Mesenchymal stem cell (in vitro differentiated cells and primary cell): ENCODE measurements at regions not wholly inside any gene's neighbourhood (a gene's known extent, or its start where the extent isn't known, plus 50 kb on each side); places are given as distances from the start of the nearest gene placed in this dataset.

Experiments
- DNase-seq: peaks from one replicate; pipeline ENCODE4 v3.0.0-alpha.2; 2013
- H2AFZ ChIP-seq: one replicate; pipeline ENCODE4 v1.6.1; 2013; ENCODE audit warnings: low read depth, mild to moderate bottlenecking, control low read depth, inconsistent platforms, low read length, moderate library complexity
- H2AK5ac ChIP-seq: 2 replicates; pipeline ENCODE4 v1.6.1; 2013; ENCODE audit warnings: low read length, moderate library complexity, mild to moderate bottlenecking, inconsistent platforms; ENCODE audit not compliant: severe bottlenecking
- H2BK120ac ChIP-seq: one replicate; pipeline ENCODE4 v1.6.1; 2013; ENCODE audit warnings: low read depth, mild to moderate bottlenecking, inconsistent platforms, low read length, moderate library complexity
- H2BK12ac ChIP-seq, 2 experiments: one replicate each; pipeline ENCODE4 v1.6.1; 2013; ENCODE audit warnings: inconsistent platforms in 2 of 2, low read length in 2 of 2, mild to moderate bottlenecking in 2 of 2, moderate library complexity in 2 of 2, control low read depth in 1 of 2
- H2BK15ac ChIP-seq: one replicate; pipeline ENCODE4 v1.6.1; 2013; ENCODE audit warnings: mild to moderate bottlenecking, low read depth, inconsistent platforms; ENCODE audit not compliant: poor library complexity, severe bottlenecking
- H2BK5ac ChIP-seq: 2 replicates; pipeline ENCODE4 v1.6.1; 2013; ENCODE audit warnings: low read depth, mild to moderate bottlenecking, low read length, control low read depth, inconsistent platforms; ENCODE audit not compliant: poor library complexity, severe bottlenecking
- H3K14ac ChIP-seq, 2 experiments: one replicate each; pipeline ENCODE4 v1.6.1; 2013; ENCODE audit warnings: inconsistent platforms in 2 of 2, low read length in 2 of 2, control low read depth in 1 of 2, mild to moderate bottlenecking in 1 of 2, moderate library complexity in 1 of 2
- H3K18ac ChIP-seq, 2 experiments: one replicate each; pipeline ENCODE4 v1.6.1; 2013; ENCODE audit warnings: inconsistent platforms in 2 of 2, low read length in 2 of 2, control low read depth in 1 of 2, low read depth in 1 of 2, mild to moderate bottlenecking in 1 of 2
- H3K23ac ChIP-seq, 2 experiments: one replicate each; pipeline ENCODE4 v1.6.1; 2013; ENCODE audit warnings: inconsistent platforms in 2 of 2, low read length in 2 of 2, mild to moderate bottlenecking in 2 of 2, moderate library complexity in 2 of 2, control low read depth in 1 of 2
- H3K27ac ChIP-seq: 2 replicates; pipeline ENCODE4 v1.5.1; 2013; ENCODE audit warnings: mild to moderate bottlenecking, moderate library complexity, low read length, control low read depth, inconsistent platforms; ENCODE audit not compliant: poor library complexity, severe bottlenecking
- H3K27me3 ChIP-seq, 2 experiments: 2 replicates each; pipeline versions ENCODE4 v1.6.1 to v1.7.0; 2013; ENCODE audit warnings: low read length in 2 of 2, mild to moderate bottlenecking in 2 of 2, moderate library complexity in 2 of 2, control low read depth in 1 of 2, inconsistent platforms in 1 of 2; ENCODE audit not compliant: control insufficient read depth in 1 of 2, insufficient read depth in 1 of 2
- H3K36me3 ChIP-seq, 2 experiments: 2 replicates each; pipeline versions ENCODE4 v1.6.1 to v1.7.0; 2013; ENCODE audit warnings: low read length in 2 of 2, control low read depth in 1 of 2, inconsistent platforms in 1 of 2, low read depth in 1 of 2, mild to moderate bottlenecking in 1 of 2; ENCODE audit not compliant: insufficient read depth in 2 of 2, control insufficient read depth in 1 of 2
- H3K4ac ChIP-seq, 2 experiments: one replicate each; pipeline ENCODE4 v1.6.1; 2013; ENCODE audit warnings: inconsistent platforms in 2 of 2, low read length in 2 of 2, mild to moderate bottlenecking in 2 of 2, moderate library complexity in 2 of 2, control low read depth in 1 of 2, low read depth in 1 of 2
- H3K4me1 ChIP-seq: 2 replicates; pipeline ENCODE4 v1.6.1; 2013; ENCODE audit warnings: low read depth, low read length, control low read depth; ENCODE audit not compliant: control insufficient read depth, insufficient read depth
- H3K4me2 ChIP-seq: 2 replicates; pipeline ENCODE4 v1.6.1; 2013; ENCODE audit warnings: low read length, mild to moderate bottlenecking, inconsistent platforms; ENCODE audit not compliant: poor library complexity, severe bottlenecking
- H3K4me3 ChIP-seq, 2 experiments: 2 replicates each; pipeline versions ENCODE4 v1.5.1 to v1.7.0; 2013; ENCODE audit warnings: low read length in 2 of 2, mild to moderate bottlenecking in 2 of 2, control low read depth in 1 of 2, low read depth in 1 of 2; ENCODE audit not compliant: insufficient read depth in 1 of 2
- H3K79me1 ChIP-seq: replicated peaks from 2 replicates; pipeline ENCODE4 v1.6.1; 2013; ENCODE audit warnings: mild to moderate bottlenecking, control low read depth, low read length, inconsistent platforms; ENCODE audit not compliant: poor library complexity, severe bottlenecking
- H3K9ac ChIP-seq: 2 replicates; pipeline ENCODE4 v1.7.0; 2013; ENCODE audit warnings: mild to moderate bottlenecking, low read length, moderate library complexity
- H3K9me3 ChIP-seq: 2 replicates; pipeline ENCODE4 v1.7.0; 2013; ENCODE audit warnings: mild to moderate bottlenecking, low read length; ENCODE audit not compliant: control insufficient read depth
- H4K8ac ChIP-seq: one replicate; pipeline ENCODE4 v1.6.1; 2013; ENCODE audit warnings: inconsistent platforms, mild to moderate bottlenecking, low read length, moderate library complexity
- H4K91ac ChIP-seq: one replicate; pipeline ENCODE4 v1.6.1; 2013; ENCODE audit warnings: mild to moderate bottlenecking, low read length, inconsistent platforms
- WGBS: methylation state at CpG from one replicate; pipeline ENCODE4 v1.1.7; 2013; ENCODE audit warnings: mixed read lengths; 5-methylcytosine and 5-hydroxymethylcytosine counted together

DNA sequence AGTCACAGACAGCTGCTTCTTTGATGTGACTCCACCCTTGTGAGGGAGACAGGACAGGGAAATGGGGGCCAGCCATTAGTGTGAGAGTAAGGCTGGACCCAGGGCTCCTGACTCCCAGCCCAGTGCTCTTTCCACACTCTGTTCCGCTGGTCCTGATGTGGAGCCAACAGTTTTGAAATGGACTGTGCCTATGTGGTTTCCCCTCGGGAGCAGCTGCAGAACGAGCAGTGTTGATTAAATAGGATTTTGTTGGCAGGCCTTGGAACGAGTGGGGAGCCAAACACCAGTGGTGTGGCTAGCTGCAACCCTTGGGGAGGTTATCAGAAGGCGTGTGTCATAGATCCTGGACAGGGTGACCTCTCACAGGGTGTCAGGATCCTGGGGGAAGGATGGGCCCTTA lies 66.5 kb upstream of the AMPD3 start:
- no peak overlapping the region for H3K18ac ChIP-seq
- WGBS: 64% methylated on average over 5 of the region's 5 CpGs
- no peak overlapping the region for H2BK120ac ChIP-seq
- no peak overlapping the region for H3K4ac ChIP-seq
- no peak overlapping the region for H2BK15ac ChIP-seq
- H2AFZ ChIP-seq: no peak overlapping the region
- H3K36me3 ChIP-seq: no peaks in the 10 kb centered on the region
- peak overlapping the region; percentile 75 for H3K9ac ChIP-seq
- no peak overlapping the region for H3K4me3 ChIP-seq
- H3K4me1 ChIP-seq: peaks cover 9% of the 10 kb centered on the region
- H3K4me2 ChIP-seq: no peak overlapping the region
- H3K23ac ChIP-seq: no peak overlapping the region
- H2BK12ac ChIP-seq: no peak overlapping the region
- H4K91ac ChIP-seq: no peak overlapping the region
- no peak overlapping the region for H3K27ac ChIP-seq
- no peak overlapping the region for H2BK5ac ChIP-seq
- no peaks in the 10 kb centered on the region for H3K79me1 ChIP-seq
- peaks cover 0 to 5% of the 10 kb centered on the region in 2 experiments for H3K27me3 ChIP-seq
- DNase-seq: no peak
- no peaks in the 10 kb centered on the region for H3K9me3 ChIP-seq
- no peak overlapping the region for H4K8ac ChIP-seq
- H2AK5ac ChIP-seq: no peak overlapping the region
- no peak overlapping the region for H3K14ac ChIP-seq

DNA sequence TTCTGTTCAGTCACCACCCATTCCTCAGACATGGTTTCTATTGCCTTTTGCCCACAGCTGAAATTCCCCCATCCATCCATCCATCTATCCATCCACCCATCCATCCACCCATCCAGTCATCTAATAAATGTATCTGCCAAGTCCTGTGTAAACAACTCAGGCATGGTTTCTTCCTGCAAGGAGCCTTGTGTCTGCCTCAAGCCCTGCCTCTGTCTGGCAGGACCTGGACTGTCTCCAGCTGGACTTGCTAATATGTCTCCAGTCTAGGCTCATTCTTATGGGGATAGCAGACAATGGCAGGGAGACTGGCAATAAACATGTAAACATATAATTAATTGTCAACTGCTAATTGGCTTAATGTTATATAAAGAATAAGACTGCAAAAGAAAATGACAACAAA lies 64.7 kb upstream of the AMPD3 start:
- H2AK5ac ChIP-seq: no peak overlapping the region
- no peak for DNase-seq
- no peak overlapping the region for H4K8ac ChIP-seq
- H3K36me3 ChIP-seq: no peaks in the 10 kb centered on the region
- no peak overlapping the region for H3K27ac ChIP-seq
- no peak overlapping the region for H3K14ac ChIP-seq
- no peak overlapping the region for H3K4me2 ChIP-seq
- no peak overlapping the region for H2AFZ ChIP-seq
- H3K4me3 ChIP-seq: no peak overlapping the region
- H4K91ac ChIP-seq: no peak overlapping the region
- H3K27me3 ChIP-seq: peaks cover 0 to 5% of the 10 kb centered on the region in 2 experiments
- H3K9ac ChIP-seq: no peak overlapping the region
- H3K18ac ChIP-seq: no peak overlapping the region
- H3K4ac ChIP-seq: no peak overlapping the region
- H3K79me1 ChIP-seq: no peaks in the 10 kb centered on the region
- H3K4me1 ChIP-seq: peaks cover 12% of the 10 kb centered on the region
- H2BK12ac ChIP-seq: no peak overlapping the region
- no peaks in the 10 kb centered on the region for H3K9me3 ChIP-seq
- no peak overlapping the region for H2BK15ac ChIP-seq
- H2BK120ac ChIP-seq: no peak overlapping the region
- no peak overlapping the region for H2BK5ac ChIP-seq
- no peak overlapping the region for H3K23ac ChIP-seq

DNA sequence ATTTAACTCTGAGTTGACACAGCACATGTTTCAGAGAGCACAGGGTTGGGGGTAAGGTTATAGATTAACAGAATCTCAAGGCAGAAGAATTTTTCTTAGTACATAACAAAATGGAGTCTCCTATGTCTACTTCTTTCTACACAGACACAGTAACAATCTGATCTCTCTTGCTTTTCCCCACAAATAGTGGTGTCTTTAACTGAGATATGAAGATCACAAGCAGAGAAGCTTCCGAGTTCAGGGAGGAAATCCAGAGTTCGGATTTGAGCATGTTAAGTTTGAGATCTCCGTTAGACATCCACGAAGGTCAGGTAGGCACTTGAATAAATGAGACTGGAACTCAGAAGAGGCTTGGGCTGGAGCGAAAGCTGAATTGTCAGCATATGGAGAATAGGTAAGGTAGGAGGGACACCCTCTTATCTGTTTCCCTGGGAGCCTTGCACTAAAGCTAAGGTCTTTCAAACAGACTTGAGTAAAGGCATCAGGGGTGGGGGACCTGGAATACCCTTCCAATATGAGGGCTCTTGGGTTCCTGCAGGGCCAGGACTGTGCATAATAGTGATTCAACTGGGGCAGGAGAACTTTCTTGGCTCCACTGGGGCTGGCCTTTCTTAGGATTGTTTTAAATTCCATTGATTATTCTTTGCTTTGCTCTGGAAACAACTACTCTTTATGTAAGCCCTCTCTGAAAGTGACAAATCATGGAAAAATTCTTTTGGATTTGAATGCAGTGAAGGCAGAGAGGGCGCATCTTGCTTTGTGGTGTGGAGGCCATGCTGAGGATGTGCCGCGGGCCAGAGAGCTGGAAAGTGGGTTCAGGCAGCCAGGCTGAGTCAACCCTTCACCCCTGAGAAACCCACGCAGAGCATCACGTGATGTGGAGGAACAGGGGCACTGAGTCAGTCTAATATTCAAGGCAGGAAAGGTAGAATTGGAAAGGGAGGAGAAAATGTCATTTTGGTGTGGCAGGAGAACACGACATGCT lies 62.7 kb upstream of the AMPD3 start:
- peak overlapping the region in 1 of 2 experiments; percentile 26 for H3K14ac ChIP-seq
- no peaks in the 10 kb centered on the region for H3K27me3 ChIP-seq
- 90% methylated on average over 11 of the region's 11 CpGs for WGBS
- H3K4me1 ChIP-seq: peaks cover 9% of the 10 kb centered on the region
- no peak overlapping the region for H4K8ac ChIP-seq
- H3K36me3 ChIP-seq: no peaks in the 10 kb centered on the region
- H2AFZ ChIP-seq: no peak overlapping the region
- H2BK12ac ChIP-seq: no peak overlapping the region
- H2AK5ac ChIP-seq: peak overlapping the region; percentile 57
- H2BK5ac ChIP-seq: no peak overlapping the region
- peak overlapping the region; percentile 42 for H3K9ac ChIP-seq
- H2BK15ac ChIP-seq: no peak overlapping the region
- no peaks in the 10 kb centered on the region for H3K79me1 ChIP-seq
- no peak overlapping the region for H2BK120ac ChIP-seq
- H3K27ac ChIP-seq: peak overlapping the region; percentile 61
- H3K23ac ChIP-seq: no peak overlapping the region
- no peak overlapping the region for H4K91ac ChIP-seq
- DNase-seq: no peak
- no peaks in the 10 kb centered on the region for H3K9me3 ChIP-seq
- no peak overlapping the region for H3K4me2 ChIP-seq
- no peak overlapping the region for H3K4ac ChIP-seq
- H3K18ac ChIP-seq: peak overlapping the region in 1 of 2 experiments; percentile 66
- H3K4me3 ChIP-seq: no peak overlapping the region

DNA sequence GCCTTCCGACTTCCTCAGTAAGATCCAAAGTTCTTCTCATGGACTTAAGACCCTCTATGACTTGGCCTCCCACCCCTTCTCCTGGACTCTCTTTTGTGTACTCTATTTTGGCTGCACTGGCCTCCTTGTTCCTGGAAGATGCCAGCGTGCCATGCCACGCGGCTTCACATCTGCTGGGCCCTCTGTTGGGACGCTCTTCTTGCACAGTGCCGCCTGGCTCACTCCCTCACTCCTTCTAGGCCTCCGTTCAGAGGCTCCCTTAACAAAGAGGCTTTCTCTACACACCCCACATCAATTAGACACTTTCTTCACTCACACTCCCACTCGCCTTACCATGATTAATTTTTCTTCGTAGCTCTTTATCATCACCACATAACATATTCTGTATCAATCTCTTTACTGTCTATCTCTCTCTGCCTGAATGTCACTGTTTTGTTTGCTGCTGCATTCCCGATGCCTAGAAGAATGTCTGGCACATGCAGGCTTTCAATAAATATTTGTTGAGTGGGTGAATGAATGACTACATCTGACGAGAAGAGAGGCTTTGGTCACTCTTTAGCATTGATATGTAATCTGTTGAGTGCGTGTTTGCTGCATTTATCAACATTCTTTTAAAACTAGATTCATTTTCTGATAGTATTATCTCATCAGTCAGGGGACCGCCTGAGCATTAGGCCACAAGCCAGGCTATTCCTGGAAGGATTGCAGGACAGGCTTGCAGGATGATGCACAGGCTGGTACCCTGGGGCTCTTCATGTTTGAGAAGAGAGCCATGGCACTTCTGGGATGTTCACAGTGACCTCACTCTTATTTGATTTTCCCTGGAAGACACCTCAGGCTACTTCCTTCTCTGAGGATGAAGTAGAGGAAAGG lies 60.6 kb upstream of the AMPD3 start:
- Histone ChIP-seq H3K4me1 (peaks cover 9% of the 10 kb centered on the region), H3K4ac (no peak overlapping the region), H2AK5ac (peak overlapping the region; percentile 5)

More for the DNA sequence above, 60.6 kb upstream of the AMPD3 start:
- peak overlapping the region in 1 of 2 experiments; percentile 2 for H3K14ac ChIP-seq
- no peak overlapping the region for H2AFZ ChIP-seq
- peak overlapping the region in 1 of 2 experiments; percentile 19 for H3K4me3 ChIP-seq
- H3K27ac ChIP-seq: peak overlapping the region; percentile 25
- H3K4me2 ChIP-seq: no peak overlapping the region
- WGBS: 87% methylated on average over 11 of the region's 13 CpGs
- no peak overlapping the region for H3K18ac ChIP-seq
- no peak overlapping the region for H4K8ac ChIP-seq
- no peaks in the 10 kb centered on the region for H3K79me1 ChIP-seq
- H2BK12ac ChIP-seq: no peak overlapping the region
- H2BK15ac ChIP-seq: no peak overlapping the region
- no peak overlapping the region for H3K23ac ChIP-seq
- peak; percentile 49 for DNase-seq
- H2BK120ac ChIP-seq: no peak overlapping the region
- peak overlapping the region; percentile 63 for H3K9ac ChIP-seq
- no peak overlapping the region for H2BK5ac ChIP-seq
- no peaks in the 10 kb centered on the region for H3K9me3 ChIP-seq
- H3K36me3 ChIP-seq: peaks cover 0 to 3% of the 10 kb centered on the region in 2 experiments
- H3K27me3 ChIP-seq: no peaks in the 10 kb centered on the region
- H4K91ac ChIP-seq: no peak overlapping the region
